ENCODE measurements at regions not wholly inside any gene's neighbourhood (a gene's known extent, or its start where the extent isn't known, plus 50 kb on each side); places are given as distances from the start of the nearest gene placed in this dataset.

DNA sequence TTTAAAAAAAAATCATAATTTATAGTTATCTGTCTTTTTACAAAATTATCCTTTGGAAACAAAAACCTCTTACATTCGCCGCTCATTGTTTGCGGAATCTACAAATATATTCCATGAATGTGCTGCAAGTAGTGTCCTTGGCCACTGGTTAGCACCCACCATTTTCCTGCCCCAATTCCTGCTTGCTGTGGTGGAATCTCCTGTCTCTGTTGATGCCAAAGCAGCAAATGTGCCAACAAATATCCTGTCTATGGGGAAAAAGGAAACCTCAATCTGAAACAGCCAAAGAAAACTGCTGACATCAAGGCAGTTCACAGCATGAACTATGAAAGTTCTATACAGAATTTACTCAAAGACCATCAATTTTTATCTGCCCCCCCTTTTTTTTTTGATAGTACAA is 603.6 kb downstream of the COL12A1 start:
- TF ChIP-seq, protein P1, sequence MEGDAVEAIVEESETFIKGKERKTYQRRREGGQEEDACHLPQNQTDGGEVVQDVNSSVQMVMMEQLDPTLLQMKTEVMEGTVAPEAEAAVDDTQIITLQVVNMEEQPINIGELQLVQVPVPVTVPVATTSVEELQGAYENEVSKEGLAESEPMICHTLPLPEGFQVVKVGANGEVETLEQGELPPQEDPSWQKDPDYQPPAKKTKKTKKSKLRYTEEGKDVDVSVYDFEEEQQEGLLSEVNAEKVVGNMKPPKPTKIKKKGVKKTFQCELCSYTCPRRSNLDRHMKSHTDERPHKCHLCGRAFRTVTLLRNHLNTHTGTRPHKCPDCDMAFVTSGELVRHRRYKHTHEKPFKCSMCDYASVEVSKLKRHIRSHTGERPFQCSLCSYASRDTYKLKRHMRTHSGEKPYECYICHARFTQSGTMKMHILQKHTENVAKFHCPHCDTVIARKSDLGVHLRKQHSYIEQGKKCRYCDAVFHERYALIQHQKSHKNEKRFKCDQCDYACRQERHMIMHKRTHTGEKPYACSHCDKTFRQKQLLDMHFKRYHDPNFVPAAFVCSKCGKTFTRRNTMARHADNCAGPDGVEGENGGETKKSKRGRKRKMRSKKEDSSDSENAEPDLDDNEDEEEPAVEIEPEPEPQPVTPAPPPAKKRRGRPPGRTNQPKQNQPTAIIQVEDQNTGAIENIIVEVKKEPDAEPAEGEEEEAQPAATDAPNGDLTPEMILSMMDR (conservative IDR thresholded peaks at IDR 0.05; ENCODE audit: low read length): no peak
- TF ChIP-seq EZH2phosphoT487 (IDR thresholded peaks at IDR 0.05; ENCODE audit: borderline replicate concordance, low read depth, low read length): no peak
